Glomerular visceral epithelial cell (primary cell): ENCODE measurements at regions not wholly inside any gene's neighbourhood (a gene's known extent, or its start where the extent isn't known, plus 50 kb on each side); places are given as distances from the start of the nearest gene placed in this dataset.
A peak's percentile ranks its signal among the peaks of the same experiment; 100 is the strongest.

Experiments used
- DNase-seq: peaks from one replicate; pipeline ENCODE4 v3.0.0-alpha.2; 2016; ENCODE audit errors: extremely low spot score

GRCh38 chr2:151197184-151198108 is 64.2 kb downstream of the RBM43 start:
- DNase-seq: no peak

GRCh38 chr2:151193576-151193975 is 68.1 kb downstream of the RBM43 start:
- no peak for DNase-seq

DNA sequence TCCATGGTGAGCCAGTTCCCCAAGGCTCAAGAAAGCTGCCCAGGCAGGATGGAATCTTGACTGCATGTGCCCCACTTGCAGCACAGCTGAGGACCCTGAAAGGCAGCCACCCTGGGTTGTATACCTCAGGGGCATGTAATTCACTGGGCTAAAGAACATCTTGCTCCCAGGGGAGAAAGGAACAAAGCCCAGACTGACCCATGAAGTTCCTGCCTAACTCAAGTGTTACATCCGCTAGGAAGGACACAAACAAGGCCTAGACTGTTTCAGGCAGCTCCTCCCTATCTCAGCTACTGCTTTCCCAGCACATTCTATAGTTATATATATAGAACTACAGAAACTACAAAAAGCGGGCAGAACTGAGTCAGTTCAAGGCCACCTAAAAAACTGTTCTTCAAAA is 69.0 kb downstream of the RBM43 start:
- DNase-seq: no peak

DNA sequence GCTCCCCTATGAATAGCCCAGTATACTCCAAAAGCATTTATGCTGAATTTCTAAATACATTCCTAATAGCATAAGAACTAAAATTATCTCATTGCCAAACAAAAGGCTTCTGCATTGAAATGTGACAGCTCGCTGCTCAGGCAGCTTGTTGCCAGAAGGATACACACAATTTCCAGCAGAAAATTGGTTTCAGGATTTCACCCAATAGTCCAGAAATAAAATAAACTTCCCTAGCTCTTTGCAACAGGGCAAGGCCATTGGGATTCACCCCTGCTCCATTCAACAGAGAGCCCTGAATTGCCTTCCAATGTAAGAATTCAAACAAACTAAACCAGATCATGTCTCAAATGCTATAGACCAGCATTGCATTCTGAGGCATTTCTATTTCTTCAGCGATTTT is 70.7 kb downstream of the RBM43 start:
- no peak for DNase-seq

DNA sequence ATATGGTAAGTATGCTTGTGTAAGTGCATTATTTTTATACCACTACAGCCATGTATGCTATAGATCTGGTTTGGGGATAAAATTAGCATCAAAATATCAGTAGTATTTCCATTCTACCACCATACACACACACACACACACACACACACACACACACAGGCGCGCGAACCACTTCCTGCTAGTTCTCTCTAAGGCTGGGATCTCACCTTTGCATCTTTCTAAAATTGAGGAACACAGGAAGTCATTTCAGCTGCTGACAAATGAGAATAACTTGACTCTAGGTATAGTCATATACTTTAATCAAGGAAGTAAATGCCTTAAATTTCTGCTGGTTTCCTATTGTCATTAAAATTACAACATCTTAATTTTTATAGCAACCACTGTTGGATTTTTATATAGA is 72.5 kb downstream of the RBM43 start:
- DNase-seq: peak; percentile 3

GRCh38 chr2:151186011-151186410 is 75.7 kb downstream of the RBM43 start:
- no peak for DNase-seq

GRCh38 chr2:151182899-151183809 is 78.5 kb downstream of the RBM43 start:
- no peak for DNase-seq

- DNase-seq: no peak
Measured at GRCh38 chr2:151182396-151182795, 79.3 kb downstream of the RBM43 start.

DNA sequence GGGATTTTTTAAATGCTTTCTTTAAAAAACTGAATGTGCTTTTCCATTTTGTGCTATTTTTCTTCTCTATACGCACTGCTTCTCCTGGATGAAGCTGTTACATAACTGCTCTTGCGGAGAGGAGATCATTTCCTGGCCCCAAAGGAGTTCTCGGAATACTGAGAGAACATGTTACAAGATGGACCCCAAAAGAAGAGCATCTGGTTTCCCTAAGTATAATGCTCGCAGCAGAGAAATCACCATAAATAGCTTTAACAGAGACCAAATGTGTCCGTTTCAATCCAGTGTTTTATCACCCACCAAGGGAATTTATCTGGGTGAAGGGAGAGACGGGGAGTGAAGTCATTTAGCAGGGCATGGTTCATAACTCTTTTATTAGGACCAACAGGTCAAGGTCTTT is 80.1 kb downstream of the RBM43 start:
- DNase-seq: no peak

GRCh38 chr2:151180123-151180522 is 81.5 kb downstream of the RBM43 start:
- no peak for DNase-seq

DNA sequence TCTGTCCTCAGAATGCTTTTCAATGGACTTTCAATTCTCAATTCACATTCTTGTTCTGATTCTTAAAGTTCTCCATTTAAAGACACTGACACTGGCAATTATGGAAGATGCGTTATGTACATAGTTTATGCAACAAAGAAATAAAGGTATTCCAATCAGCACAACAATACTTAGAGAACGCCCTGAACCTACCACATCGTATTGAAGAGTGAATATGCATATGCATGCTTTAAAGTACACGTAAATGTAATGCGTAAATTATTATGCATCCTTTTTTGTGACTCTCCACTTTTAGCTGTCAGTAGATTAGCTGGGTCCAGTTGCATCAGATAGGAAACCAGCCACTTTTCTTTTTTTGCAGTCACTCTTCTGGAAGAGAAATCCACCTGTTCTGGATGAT is 83.5 kb downstream of the RBM43 start:
- DNase-seq: no peak

GRCh38 chr2:151177756-151178155 is 83.9 kb downstream of the RBM43 start:
- no peak for DNase-seq

DNA sequence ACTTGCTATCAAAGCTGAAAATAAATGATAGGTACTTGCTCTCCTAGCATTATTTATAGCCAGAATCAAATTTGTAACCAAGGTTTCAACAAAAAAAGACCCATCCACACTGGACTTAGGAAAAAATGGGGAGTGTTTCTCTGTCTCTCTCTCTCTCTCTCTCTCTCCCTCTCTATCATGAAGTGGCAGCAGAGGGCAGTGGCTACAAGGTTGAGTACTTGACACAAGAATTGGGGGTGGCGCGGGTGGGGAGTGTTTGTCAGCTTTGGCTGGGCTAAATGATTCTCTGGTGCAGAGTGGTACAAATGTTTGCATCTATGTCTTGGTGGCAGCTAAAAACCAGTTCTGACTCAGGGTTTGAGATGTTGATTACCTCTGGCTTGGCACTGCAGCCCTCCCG is 85.0 kb downstream of the RBM43 start:
- DNase-seq: no peak

DNA sequence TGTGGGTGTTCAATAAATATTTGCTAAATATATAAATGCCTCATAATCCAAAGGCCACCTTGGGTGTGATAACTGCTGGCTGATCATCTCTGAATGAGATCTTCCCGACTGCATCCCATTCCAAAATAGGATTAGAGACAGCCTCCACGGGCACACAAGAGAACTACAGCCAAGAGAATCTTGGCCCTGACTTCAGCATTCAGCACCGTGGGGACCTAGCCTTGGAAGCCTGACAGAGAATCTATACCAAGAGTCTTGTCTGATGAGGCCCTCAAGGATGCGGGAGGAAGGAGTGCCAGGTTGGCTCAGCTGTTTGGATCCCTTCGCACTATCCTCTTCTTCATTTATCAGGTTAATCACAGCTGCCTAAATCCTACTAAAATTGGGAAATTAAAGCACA is 85.8 kb downstream of the RBM43 start:
- DNase-seq: no peak

GRCh38 chr2:151174127-151174526 is 87.5 kb downstream of the RBM43 start:
- no peak for DNase-seq

DNA sequence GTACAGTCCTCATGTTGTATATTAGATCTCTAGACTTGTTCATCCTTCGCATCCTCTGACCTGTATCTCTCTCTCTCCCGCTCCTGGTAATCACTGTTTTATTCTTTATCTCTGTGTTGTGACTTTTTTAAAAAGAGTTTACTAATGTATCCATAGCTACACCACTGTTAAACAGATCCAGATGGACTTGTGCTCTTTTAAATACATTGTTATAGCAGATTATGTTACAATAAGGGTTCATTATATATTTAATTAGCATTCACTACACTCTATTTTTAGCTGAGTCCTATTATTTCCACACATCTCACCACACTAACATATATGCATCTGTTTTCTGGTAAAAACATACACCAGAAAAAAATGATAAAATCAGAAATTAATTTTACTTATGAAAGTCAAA is 90.5 kb downstream of the RBM43 start:
- DNase-seq: no peak

- no peak for DNase-seq
Measured at GRCh38 chr2:151166410-151166809, 95.3 kb downstream of the RBM43 start.

DNA sequence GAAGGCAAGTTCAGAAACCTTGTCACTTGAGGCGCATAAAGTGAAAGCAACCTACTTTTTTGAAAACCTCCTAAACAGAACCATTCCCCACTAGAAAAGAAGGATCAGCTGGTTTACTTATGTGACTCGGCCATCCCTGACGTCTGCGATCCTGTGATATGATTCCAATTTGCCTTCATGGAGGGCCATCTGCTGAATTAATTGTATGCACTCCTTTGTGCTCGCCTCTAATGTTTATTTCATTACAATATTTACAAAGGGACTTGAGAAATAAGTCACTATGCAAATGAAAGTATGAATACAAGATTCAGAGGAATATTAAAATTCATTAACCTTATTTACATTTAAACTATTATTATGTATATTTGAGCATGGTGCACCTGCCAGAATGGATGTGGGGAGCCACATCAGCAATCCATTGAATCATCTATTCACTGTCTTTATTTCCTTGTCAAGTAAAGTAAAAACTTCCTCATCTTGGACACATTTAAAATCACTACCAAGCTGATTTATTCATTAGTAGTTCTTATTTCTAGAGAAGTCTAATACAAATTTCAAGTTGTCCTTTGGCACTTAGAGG is 96.5 kb downstream of the RBM43 start:
- no peak for DNase-seq

GRCh38 chr2:151161821-151162551 is 99.7 kb downstream of the RBM43 start:
- DNase-seq: no peak

- DNase-seq: no peak
Measured at GRCh38 chr2:151159109-151159662, 102.5 kb downstream of the RBM43 start.

- no peak for DNase-seq
Measured at GRCh38 chr2:151157000-151157735, 104.5 kb downstream of the RBM43 start.
